ACHN (cell line): ENCODE measurements at regions not wholly inside any gene's neighbourhood (a gene's known extent, or its start where the extent isn't known, plus 50 kb on each side); places are given as distances from the start of the nearest gene placed in this dataset.
A peak's percentile ranks its signal among the peaks of the same experiment; 100 is the strongest.
"Not testable (repeated sequence)": the region's sequence is repeated elsewhere in the genome, so short reads cannot be mapped to it uniquely, and the experiment has no call there.

ENCODE experiments used
- DNase-seq: peaks from one replicate; pipeline ENCODE4 v3.0.0-alpha.2; 2015
- in situ Hi-C: cut with HindIII; loops from 2 replicates; pipeline ENCODE4 v1.10.0; 2017; ENCODE audit warnings: low sequenced_read_pairs, low pct_ligation_motif_present, low pct_unique_long_range_greater_than_20kb

DNA sequence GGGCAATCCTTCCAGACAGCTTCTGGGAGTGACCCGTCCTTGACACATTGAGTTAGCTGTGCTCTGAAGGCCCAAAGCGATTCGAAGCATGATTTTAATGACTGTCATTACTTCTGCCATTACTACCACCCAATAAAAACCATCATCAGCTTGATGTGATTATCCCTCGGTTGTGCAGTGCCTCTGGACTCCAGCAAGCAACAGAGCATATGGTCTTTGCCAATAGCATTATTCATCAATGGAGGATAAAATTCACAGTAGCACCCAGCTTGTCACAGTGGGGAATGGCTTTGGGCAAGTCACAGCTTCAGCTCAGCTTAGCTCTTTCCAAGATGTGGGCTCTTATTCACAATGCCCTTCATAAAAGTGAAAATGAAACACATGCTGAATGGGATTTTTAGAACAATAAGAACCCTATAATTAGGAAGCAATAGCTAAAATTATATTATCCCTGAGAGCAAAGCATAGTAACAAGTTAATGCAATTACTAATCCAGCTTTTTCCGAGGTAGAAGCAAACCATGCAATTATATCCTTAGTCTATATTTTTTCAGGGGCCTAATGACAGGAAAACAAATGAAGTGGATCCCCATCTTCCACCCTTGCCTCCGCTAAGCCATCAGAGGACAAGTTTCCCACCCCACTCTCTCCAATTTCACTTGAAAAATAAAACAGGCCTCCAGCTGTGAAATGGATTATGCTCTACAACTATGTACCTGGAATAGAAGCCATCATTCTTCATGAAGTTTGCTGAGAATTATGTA is 163.0 kb upstream of the EEA1 start:
- in situ Hi-C loops, result no loop called here
- DNase-seq, result no peak

DNA sequence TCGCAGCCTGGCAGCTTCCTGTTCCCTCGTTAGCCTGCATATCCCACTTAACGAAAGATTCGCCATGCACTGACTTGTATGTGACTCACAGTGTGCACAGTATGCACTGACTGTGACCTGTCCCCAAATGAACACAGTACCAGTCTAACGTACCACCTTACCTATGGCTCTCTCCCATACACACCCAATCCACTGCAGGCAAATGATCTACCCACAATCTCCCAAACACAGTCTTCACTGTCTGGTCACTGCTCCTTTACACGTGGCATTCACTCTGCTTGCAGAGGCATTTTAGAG is 163.5 kb upstream of the EEA1 start:
- in situ Hi-C loops, result no loop called here

DNA sequence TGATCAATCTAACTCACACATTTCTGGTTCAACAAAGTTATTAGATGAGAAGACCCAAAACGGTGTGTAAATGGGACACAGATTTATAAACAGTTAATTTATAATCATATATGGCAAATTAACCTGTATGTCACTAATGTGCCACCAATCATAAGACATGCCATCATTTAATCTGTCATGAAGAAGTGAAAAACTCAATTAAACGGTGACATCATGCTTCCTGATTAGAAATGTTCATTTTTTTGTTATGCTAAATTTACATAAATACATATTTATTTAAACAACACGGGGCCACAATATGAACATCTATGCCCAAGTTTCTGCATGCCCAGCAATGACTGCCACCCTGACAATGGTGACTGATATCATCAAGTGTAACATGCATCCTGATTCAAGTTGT is 164.1 kb upstream of the EEA1 start:
- no peak for DNase-seq
- in situ Hi-C loops, result no loop called here

More for the DNA sequence above, 163.5 kb upstream of the EEA1 start:
- no peak for DNase-seq

DNA sequence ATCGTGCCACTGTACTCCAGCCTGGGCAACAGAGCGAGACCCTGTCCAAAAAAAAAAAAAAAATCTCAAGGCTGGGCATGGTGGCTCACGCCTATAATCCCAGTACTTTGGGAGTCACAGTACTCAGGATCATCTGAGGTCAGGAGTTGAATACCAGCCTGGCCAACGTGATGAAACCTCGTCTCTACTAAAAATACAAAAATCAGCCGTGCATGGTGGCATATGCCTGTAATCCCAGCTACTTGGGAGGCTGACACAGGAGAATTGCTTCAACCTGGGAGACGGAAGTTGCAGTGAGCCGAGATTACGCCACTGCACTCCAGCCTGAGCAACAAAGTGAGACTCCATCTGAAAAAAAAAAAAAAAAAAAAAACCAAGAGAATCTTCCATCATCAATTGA is 165.1 kb upstream of the EEA1 start:
- in situ Hi-C loops, result not testable (repeated sequence)

DNA sequence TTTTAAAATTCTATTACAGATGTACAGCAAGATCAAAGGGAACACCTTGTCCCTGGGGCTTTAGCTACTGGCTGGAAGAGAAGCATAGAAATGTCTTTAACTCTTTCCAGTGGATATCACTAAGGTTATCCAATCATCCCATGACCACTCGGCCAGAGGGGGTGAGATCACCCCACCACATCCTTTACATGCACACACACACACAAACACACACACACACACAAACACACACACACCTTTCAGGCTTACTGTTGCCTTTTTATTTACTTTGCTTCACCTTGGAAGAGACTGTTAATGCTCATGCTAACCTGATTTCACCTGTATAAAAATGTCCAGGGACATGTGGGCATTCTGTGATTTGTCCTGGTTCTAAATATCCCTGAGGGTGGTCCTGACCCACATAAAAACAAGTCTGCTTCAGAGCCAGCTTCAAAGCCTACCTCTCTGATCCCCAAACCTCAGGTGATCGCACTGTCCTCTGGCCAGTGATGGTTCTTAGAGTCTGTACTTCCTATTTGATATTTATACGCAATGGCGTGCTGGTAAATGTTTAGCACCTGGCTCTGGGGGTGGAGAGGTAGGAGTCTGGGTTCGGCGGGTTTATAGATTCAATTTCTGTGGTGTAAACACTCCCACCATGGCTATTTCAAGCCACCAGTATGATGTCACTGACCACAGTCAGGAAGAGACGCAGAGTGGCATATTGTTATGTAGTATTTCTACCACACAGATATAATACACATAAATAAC is 166.1 kb upstream of the EEA1 start:
- in situ Hi-C loops, result no loop called here
- no peak for DNase-seq

More for the DNA sequence above, 165.1 kb upstream of the EEA1 start:
- DNase-seq, result not testable (repeated sequence)

DNA sequence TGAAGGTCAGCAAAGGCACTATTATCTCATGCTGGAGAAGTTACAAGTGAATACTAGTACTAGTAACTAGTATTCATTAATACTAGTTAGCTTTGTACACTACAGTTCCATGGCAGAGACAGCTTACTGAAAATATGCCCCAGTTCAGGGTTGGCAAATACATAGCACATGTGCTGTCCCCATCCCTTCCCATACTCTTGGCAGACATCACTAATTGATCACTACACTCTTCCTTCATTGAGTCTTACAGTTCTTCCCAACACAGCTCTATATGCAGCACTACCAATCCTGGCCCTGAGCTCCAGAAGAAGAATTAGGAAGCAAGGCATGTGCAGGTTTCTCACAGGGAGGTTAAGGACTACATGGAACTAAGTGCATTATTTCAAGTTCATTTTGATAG is 168.3 kb upstream of the EEA1 start:
- no peak for DNase-seq
- in situ Hi-C loops, result no loop called here

DNA sequence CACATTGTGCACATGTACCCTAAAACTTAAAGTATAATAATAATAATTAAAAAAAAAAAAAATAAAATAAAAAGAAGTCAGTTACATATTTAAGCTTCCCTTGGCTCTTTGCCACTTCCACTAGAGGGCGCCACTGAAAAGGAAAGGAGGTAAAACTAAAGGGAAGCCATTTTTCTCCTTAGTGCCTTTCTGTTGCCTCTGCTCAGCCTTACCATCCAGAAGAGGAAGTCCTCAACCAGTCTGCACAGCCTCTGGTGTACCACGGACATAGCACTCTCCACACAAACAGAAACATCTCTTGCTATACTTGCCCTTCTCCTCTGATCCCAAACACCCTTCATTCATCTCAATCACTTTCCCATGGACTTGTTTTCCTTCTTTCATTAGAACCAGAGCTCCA is 169.0 kb upstream of the EEA1 start:
- in situ Hi-C loops, result no loop called here
- DNase-seq, result peak; percentile 81

DNA sequence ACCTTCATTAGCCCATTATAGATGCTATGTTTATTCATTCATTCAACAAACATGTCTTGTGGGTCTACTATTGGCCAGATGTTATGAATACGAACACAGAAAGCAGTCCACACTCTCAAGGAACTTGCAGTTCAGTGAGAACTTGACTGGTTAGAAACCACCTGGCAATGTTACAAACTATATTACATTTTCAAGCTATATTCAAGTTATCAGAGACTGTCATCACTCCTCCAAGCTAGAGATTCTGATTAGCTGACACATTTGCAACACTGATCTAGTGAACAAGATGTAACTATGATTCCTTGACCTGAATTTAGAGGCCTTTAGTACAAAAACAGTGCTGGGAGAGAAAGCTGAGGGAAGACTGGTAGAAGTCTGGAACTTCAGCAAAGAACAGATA is 170.7 kb upstream of the EEA1 start:
- in situ Hi-C loops, result no loop called here
- DNase-seq, result no peak

DNA sequence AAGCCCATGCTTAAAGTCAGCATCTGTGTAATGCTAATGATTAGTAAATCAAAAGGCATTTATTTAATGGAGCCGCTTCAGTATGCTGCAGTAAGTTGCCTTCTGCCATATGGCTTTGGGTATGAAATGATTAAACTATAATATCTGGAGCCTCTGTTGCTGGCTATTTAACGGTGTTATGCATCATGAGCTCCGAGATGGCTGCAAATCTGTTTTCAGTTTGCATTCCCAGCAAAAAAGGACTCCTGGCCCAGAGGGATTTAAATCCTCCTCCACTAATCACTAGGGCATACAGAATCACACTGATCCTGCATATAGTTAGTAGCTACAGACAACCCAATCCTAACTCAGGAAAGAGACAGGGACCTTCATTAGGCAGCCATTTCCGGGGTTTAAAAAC is 171.5 kb upstream of the EEA1 start:
- no peak for DNase-seq
- in situ Hi-C loops, result no loop called here

DNA sequence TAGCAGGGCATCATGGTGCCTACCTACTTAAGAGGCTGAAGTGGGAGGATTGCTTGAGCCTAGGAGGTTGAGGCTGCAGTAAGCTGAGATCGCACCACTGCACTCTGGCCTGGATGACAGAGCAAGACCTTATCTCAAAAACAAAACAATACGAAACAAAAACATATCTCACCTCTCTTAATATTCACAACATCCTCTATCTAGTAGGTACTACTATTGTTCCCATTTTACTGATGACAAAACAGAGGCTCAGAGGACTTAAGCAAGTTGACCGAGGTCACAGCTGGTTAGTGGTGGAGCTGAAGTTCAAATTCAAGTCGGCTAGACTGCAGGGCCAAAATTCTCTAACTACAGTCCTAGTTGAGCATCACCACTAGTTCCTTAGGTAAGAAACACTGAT is 172.3 kb upstream of the EEA1 start:
- in situ Hi-C loops, result no loop called here
- DNase-seq, result no peak

DNA sequence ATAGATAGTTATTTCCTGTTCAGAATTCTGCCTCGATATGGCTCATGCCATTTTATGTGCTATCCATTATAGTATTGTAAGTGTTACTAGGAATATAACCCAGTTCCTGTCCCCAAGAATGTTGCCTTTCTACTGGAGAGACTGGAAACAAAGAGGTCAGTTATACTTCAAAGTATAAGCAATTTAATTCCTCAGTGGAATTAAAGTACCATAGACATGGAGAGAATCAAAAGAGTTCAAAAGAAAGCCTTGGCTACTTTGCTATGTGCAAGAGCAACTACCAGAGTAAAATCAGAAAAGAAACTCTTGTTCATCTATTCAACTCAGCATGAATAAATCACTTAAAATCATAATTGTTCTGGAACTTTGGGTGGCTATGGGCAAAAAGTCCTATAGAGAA is 173.2 kb upstream of the EEA1 start:
- no peak for DNase-seq
- in situ Hi-C loops, result no loop called here

DNA sequence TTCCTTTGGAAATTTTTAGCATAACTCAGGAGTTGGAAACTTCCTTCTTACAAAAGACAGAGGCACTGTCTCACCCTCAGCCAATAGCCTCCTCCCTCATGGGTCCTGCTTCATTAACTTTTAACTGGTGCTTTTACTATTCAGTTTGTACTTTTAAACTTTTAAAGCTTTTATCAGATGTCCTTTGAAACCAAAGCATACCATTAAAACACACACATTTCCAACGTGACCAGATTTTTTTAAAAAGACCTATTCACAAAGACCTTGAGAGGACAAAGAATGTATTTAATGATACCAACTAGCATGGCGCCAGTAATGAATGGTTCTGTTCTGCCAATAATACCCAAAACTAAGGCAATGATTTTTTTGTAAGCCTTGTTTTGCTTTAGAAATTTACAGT is 173.6 kb upstream of the EEA1 start:
- no peak for DNase-seq
- in situ Hi-C loops, result no loop called here

DNA sequence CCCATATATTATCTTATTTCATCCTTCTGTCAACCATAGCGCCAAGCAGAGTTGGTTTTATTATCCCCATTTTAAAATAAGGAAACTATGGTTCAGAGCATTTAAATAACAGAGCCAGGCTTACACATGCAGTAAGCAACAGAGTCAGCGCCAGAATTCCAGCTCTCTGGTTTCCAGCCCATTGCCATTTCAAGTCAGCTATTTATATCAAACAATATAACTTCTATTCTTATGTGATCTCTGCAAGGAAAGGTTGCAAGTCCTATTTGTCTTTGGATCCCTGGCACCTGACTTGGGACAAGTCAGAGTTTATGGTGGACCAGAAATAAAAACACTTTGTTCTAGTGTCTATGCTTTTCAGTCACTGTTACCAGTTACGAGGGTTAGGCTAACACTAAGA is 174.1 kb upstream of the EEA1 start:
- in situ Hi-C loops, result no loop called here
- no peak for DNase-seq

DNA sequence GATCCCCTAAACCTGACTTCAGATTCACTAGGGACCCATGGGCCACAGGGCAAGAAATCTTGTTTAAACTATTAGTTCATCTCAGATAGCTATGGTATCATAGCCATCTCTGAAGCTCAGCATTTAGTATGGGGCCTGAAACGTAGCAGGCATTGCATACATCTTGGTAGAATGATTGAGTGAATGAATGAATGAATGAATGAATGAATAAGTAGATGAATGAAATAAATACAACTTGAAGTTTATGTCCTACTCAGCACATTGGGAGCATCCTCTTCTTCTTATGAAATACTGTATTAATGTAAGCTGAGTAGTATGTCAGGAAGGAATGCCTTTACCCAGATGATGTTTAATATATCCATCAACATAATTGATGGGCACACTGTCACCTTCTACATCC is 175.4 kb upstream of the EEA1 start:
- in situ Hi-C loops, result no loop called here

DNA sequence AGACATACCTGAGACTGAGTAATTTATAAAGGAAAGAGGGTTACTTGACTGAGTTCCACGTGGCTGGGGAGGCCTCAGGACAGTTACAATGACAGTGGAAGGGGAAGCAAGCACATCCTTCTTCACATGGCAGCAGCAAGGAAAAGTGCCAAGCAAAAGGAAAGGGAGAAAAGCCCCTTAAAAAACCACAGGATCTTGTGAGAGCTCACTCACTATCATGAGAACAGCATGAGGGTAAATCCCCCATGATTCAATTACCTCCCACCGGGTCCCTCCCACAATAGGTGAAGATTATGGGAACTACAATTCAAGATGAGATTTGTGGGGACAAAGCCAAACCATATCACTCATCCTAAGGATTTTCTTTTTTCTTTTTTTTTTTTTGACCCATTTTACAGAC is 177.8 kb upstream of the EEA1 start:
- no peak for DNase-seq
- in situ Hi-C loops, result no loop called here

More for the DNA sequence above, 175.4 kb upstream of the EEA1 start:
- DNase-seq, result no peak

DNA sequence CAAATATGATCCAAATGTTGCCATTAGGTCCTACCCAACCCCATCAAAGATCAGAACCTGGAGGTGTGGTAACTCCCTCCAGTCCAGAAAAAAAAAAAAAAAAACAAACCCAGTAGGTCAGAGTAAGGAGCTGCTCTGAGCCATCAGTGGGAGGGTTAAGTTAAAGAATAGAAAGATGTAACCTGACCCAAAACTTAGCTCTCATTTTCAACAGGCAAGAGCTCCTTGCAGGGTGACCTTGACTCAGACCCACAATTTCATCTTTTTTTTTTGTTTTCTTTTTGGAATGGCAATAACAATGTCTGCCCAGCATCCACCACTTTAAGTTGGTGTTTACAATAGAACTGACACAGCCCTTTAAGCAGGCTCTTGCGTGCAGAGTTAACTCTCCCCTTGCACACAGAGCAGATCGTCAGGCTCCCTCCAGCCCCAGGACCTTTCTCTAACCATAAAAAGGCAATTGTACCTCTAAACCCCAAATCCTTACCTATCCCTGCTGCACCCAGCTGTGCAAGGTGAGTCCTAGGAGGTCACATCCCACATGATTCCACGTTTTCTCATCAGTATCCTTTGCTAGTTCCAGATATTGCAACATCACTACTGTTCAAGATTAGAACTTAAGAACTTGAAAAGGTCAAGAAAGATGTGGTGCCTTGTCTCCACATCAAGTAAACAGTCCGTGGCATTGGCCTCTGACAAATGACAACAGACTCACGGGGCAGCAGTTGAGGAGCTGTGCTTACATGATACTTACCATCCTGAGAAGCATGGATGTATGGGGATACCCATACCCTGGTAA is 178.6 kb upstream of the EEA1 start:
- in situ Hi-C loops, result no loop called here

DNA sequence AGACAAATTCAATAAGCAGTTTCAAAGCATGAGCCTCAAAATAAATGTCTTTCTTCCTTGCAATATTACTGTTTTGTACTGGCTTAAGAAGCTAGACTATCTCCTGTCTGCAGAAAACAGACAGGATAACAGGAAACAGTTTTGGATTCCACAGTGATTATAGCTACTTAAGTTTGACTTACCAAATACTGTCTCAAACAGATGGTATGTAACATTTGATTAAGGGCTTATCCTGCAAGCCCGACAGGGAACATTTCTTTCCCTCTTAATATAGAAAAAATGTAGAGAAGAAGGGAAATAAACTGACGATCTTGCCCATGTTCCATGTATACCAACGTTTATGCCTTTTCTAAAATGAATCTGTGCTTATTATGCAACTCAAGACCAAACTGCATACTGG is 179.9 kb upstream of the EEA1 start:
- DNase-seq, result no peak

More for the DNA sequence above, 178.6 kb upstream of the EEA1 start:
- no peak for DNase-seq

DNA sequence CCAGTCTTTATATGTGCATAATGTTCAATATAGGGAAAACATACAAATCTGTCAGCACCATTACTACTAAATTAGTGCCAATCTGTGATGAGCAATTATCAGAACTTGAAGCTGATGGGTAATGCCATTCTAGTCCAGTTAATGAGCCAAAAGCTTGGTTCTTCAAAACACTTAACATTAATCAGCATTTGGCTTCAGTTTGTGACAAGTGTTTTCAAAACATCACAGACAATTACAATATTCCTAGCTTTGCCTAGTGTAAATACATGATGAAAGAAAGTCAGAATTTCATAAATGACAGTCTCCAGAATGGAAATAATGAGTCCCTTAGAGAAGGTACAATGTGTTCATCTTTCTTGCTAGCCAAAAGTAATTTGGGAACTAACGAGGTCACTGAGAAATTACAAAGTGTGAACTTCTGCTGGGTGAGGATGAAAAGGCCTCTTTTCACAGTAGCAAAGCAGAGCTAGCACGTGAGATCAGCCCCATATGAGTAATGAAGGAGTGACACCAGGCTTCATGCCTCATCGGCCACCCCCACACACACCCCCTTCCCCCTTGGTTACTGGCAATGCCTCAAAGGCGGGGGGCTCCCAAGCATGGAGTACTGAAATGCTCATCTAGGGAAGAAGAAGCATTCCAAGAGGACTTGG is 180.6 kb upstream of the EEA1 start:
- DNase-seq, result no peak
- in situ Hi-C loops, result no loop called here

More for the DNA sequence above, 179.9 kb upstream of the EEA1 start:
- in situ Hi-C loops, result no loop called here

DNA sequence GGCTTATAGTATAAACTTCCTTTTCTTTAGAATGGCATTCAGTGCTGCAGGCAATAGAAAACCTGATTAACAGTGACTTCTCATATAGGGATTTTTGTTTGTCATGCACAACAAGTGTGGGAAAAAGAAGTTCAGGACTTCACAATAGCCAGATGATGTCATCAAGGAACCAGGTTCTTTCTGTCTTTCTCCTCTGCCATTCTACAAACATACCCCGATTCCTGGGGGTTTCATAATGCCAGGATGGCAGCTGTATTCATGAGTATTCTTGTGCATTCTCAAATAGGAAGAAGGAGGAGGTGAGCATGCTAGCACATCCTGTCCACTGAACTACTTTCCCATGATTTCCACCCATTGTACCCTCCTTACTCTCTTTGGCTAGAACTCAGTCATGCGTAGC is 182.7 kb upstream of the EEA1 start:
- no peak for DNase-seq
- in situ Hi-C loops, result no loop called here
